Lower leg skin (tissue), 4 donors: ENCODE measurements at regions not wholly inside any gene's neighbourhood (a gene's known extent, or its start where the extent isn't known, plus 50 kb on each side); places are given as distances from the start of the nearest gene placed in this dataset.

ENCODE experiments used
- DNase-seq, 2 donors: peaks; one replicate each; pipeline ENCODE4 v3.0.0-alpha.2; 2019; ENCODE audit warnings: low spot score in 2 of 2
- H3K4me3 ChIP-seq: fragments of 200-600 bp; sonication (generic); 2 replicates; pipeline ENCODE4 v1.5.1; 2017; ENCODE audit warnings: mild to moderate bottlenecking, low read depth; ENCODE audit not compliant: poor library complexity, severe bottlenecking
- CTCF ChIP-seq, 3 donors: fragments of 450-650 bp; IDR thresholded peaks; one replicate each; pipeline ENCODE4 v1.5.1; 2016; ENCODE audit warnings: antibody characterized with exemption in 3 of 3, mild to moderate bottlenecking in 3 of 3, moderate library complexity in 2 of 3
- POLR2A ChIP-seq, 2 donors: fragments of 450-650 bp; IDR thresholded peaks; one replicate each; pipeline ENCODE4 v1.6.1; 2016 to 2017; ENCODE audit warnings: antibody characterized with exemption in 2 of 2, mild to moderate bottlenecking in 1 of 2, moderate library complexity in 1 of 2
- WGBS, 2 donors: methylation state at CpG; one replicate each; pipeline ENCODE4 v1.1.5; 2018; 5-methylcytosine and 5-hydroxymethylcytosine counted together
- intact Hi-C: fragments of 100-400 bp; cut with DNase I; formaldehyde crosslinking; loops from one replicate; pipeline ENCODE4 v1.15.0; 2023; ENCODE audit warnings: low total_unique reads

- 84 to 89% methylated on average over 4 of the region's 4 CpGs for WGBS, 2 donors
- intact Hi-C loops = no loop called here
- TF ChIP-seq POLR2A (IDR thresholded peaks at IDR 0.05) (no peak), CTCF (IDR thresholded peaks at IDR 0.05) (no peak)
Measured at GRCh38 chr2:15713475-15713874, 121.8 kb downstream of the DDX1 start.

GRCh38 chr2:15714002-15714401, 122.3 kb downstream of the DDX1 start:
- DNase-seq = no peak
- no peak overlapping the region for H3K4me3 ChIP-seq
- intact Hi-C loops = no loop called here
- TF ChIP-seq POLR2A (IDR thresholded peaks at IDR 0.05) (no peak), CTCF (IDR thresholded peaks at IDR 0.05) (no peak)
- 95 to 96% methylated on average over 5 of the region's 5 CpGs for WGBS, 2 donors

More at GRCh38 chr2:15713475-15713874, 121.8 kb downstream of the DDX1 start:
- no peak for DNase-seq
- no peak overlapping the region for H3K4me3 ChIP-seq

- WGBS, 2 donors = 95 to 100% methylated on average over 1 of the region's 1 CpG
- TF ChIP-seq POLR2A (IDR thresholded peaks at IDR 0.05) (no peak), CTCF (IDR thresholded peaks at IDR 0.05) (no peak)
- DNase-seq = no peak
- no peak overlapping the region for H3K4me3 ChIP-seq
- intact Hi-C loops = no loop called here
Measured at GRCh38 chr2:15714609-15715008, 122.9 kb downstream of the DDX1 start.

- 86 to 91% methylated on average over 8 of the region's 8 CpGs for WGBS, 2 donors
- DNase-seq = no peak
- intact Hi-C loops = no loop called here
- TF ChIP-seq POLR2A (IDR thresholded peaks at IDR 0.05) = no peak
- no peak for TF ChIP-seq CTCF (IDR thresholded peaks at IDR 0.05)
- H3K4me3 ChIP-seq = no peak overlapping the region
Measured at GRCh38 chr2:15715596-15715995, 123.9 kb downstream of the DDX1 start.

- intact Hi-C loops = no loop called here
- DNase-seq = peak in 1 of 2 donors; percentile 70
- 75 to 83% methylated on average over 8 of the region's 8 CpGs for WGBS, 2 donors
- H3K4me3 ChIP-seq = no peak overlapping the region
- no peak for TF ChIP-seq POLR2A (IDR thresholded peaks at IDR 0.05)
- no peak for TF ChIP-seq CTCF (IDR thresholded peaks at IDR 0.05)
Measured at GRCh38 chr2:15718103-15718943, 126.7 kb downstream of the DDX1 start.

GRCh38 chr2:15718944-15719323, 127.3 kb downstream of the DDX1 start:
- no peak for DNase-seq
- intact Hi-C loops = no loop called here
- H3K4me3 ChIP-seq = no peak overlapping the region
- 86 to 88% methylated on average over 6 of the region's 6 CpGs for WGBS, 2 donors
- TF ChIP-seq POLR2A (IDR thresholded peaks at IDR 0.05) (no peak), CTCF (IDR thresholded peaks at IDR 0.05) (no peak)
